ENCODE measurements at regions not wholly inside any gene's neighbourhood (a gene's known extent, or its start where the extent isn't known, plus 50 kb on each side); places are given as distances from the start of the nearest gene placed in this dataset.

GRCh38 chr6:68317366-68317765 is 317.7 kb upstream of the ADGRB3 start:
- no peaks in the 10 kb centered on the region for H3K4me1 Mint-ChIP-seq (ENCODE audit: low read depth)
- H3K27me3 Mint-ChIP-seq (ENCODE audit: insufficient read depth): no peaks in the 10 kb centered on the region
- H3K27ac Mint-ChIP-seq: no peak overlapping the region
- H3K9me3 Mint-ChIP-seq: peaks cover 4% of the 10 kb centered on the region; the same call in 1 of the 2 replicates
- no peak for TF ChIP-seq CTCF (IDR thresholded peaks at IDR 0.05)
- H3K4me3 Mint-ChIP-seq: no peak overlapping the region
- DNase-seq: no peak
- no peaks in the 10 kb centered on the region for H3K36me3 Mint-ChIP-seq (ENCODE audit: low read depth)

DNA sequence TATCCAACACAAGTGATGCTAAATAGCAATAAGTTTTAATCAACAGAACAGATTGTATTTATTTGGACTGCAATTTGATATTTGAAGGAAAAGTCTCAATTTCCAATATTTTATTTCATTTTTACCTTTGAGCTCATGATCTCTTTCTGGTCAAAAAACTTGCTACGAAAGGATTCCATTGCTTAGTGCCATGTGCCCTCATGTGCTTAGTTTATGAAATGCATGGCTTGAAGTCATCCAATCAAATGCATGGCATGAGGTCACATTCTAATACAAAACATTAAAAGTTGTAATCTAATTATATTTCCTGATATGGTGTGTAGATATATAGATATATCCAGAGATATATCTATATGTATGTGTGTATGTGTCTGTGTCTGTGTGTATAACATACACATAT is 321.2 kb upstream of the ADGRB3 start:
- H3K27me3 Mint-ChIP-seq (ENCODE audit: insufficient read depth): no peaks in the 10 kb centered on the region
- H3K36me3 Mint-ChIP-seq (ENCODE audit: low read depth): no peaks in the 10 kb centered on the region
- DNase-seq: no peak

GRCh38 chr6:68307301-68307700 is 327.8 kb upstream of the ADGRB3 start:
- Mint-ChIP-seq H3K9me3 (peaks cover 19% of the 10 kb centered on the region), H3K36me3 (ENCODE audit: low read depth) (peaks cover 5% of the 10 kb centered on the region; the same call in 1 of the 2 replicates), H3K27me3 (ENCODE audit: insufficient read depth) (no peaks in the 10 kb centered on the region), H3K27ac (no peak overlapping the region), H3K4me1 (ENCODE audit: low read depth) (no peaks in the 10 kb centered on the region), H3K4me3 (no peak overlapping the region)
- no peak for TF ChIP-seq CTCF (IDR thresholded peaks at IDR 0.05)
- DNase-seq: no peak

More for the DNA sequence above, 321.2 kb upstream of the ADGRB3 start:
- Mint-ChIP-seq H3K9me3 (no peaks in the 10 kb centered on the region), H3K4me3 (no peak overlapping the region), H3K4me1 (ENCODE audit: low read depth) (no peaks in the 10 kb centered on the region), H3K27ac (no peak overlapping the region)
- no peak for TF ChIP-seq CTCF (IDR thresholded peaks at IDR 0.05)

DNA sequence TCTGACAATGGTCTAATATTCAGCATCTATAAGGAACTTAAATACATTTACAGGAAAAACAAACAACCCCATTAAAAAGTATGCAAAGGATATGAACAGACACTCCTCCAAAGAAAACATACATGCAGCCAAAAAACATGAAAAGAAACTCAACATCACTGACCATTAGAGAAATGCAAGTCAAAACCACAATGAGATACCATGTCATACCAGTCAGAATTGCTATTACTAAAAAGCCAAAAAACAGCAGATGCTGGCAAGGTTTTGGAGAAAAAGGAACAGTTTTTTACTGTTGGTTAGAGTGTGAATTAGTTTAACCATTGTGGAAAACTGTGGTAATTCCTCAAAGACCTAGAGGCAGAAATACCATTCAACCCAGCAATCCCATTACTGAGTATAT is 339.0 kb upstream of the ADGRB3 start:
- Mint-ChIP-seq H3K27ac (no peak overlapping the region), H3K4me3 (no peak overlapping the region), H3K36me3 (ENCODE audit: low read depth) (no peaks in the 10 kb centered on the region), H3K4me1 (ENCODE audit: low read depth) (no peaks in the 10 kb centered on the region), H3K9me3 (peaks cover 65% of the 10 kb centered on the region), H3K27me3 (ENCODE audit: insufficient read depth) (no peaks in the 10 kb centered on the region)
- no peak for TF ChIP-seq CTCF (IDR thresholded peaks at IDR 0.05)
- DNase-seq: no peak

- no peak for DNase-seq
- no peaks in the 10 kb centered on the region for H3K36me3 Mint-ChIP-seq (ENCODE audit: low read depth)
These were observed 352.4 kb upstream of the ADGRB3 start for GRCh38 chr6:68282646-68283045.

More at GRCh38 chr6:68282646-68283045, 352.4 kb upstream of the ADGRB3 start:
- no peak for TF ChIP-seq CTCF (IDR thresholded peaks at IDR 0.05)
- Mint-ChIP-seq H3K4me1 (ENCODE audit: low read depth) (no peaks in the 10 kb centered on the region), H3K27ac (no peak overlapping the region), H3K9me3 (peaks cover 27% of the 10 kb centered on the region), H3K4me3 (no peak overlapping the region), H3K27me3 (ENCODE audit: insufficient read depth) (no peaks in the 10 kb centered on the region)
